HCT116 (cell line): ENCODE measurements at regions not wholly inside any gene's neighbourhood (a gene's known extent, or its start where the extent isn't known, plus 50 kb on each side); places are given as distances from the start of the nearest gene placed in this dataset.

ENCODE experiments used
- ATAC-seq: fragments of 200-7000 bp; cut with Tn5 transposase; 2 replicates; pipeline ENCODE4 v1.9.1; 2020; ENCODE audit warnings: mild to moderate bottlenecking, moderate library complexity
- BruUV-seq: library from RNA; stranded (reverse); fragments of 400-500 nt; replicated peaks from 2 replicates; lab custom pipeline; 2021; lab: Mats Ljungman, UMichigan
- CTCF ChIA-PET: fragments of 300-600 bp; sonication (Branson Sonifier 250); formaldehyde crosslinking; loops from one replicate; lab custom pipeline; 2021; ENCODE audit warnings: antibody characterized with exemption; lab: Charles Lee
- POLR2A ChIA-PET: fragments of 300-600, 350-600 bp; sonication (Branson Sonifier 250); formaldehyde crosslinking; loops from one replicate; lab custom pipeline; 2021; ENCODE audit warnings: antibody characterized with exemption; lab: Charles Lee
- RAD21 ChIA-PET, 2 experiments: fragments of 300-600 bp; sonication (Branson Sonifier 250); formaldehyde crosslinking; loops; one replicate each; lab custom pipeline; 2023; ENCODE audit warnings: low total read pairs in 2 of 2; ENCODE audit not compliant: uncharacterized antibody in 2 of 2, unreplicated experiment in 2 of 2, low non-redundant PET in 1 of 2; lab: Charles Lee
- DNase-seq: peaks from one replicate; pipeline ENCODE4 v3.0.0-alpha.2; 2010; ENCODE audit warnings: low read depth, low spot score
- H2AFZ ChIP-seq: fragments of 200-600 bp; shearing (Covaris generic), sonication (generic); 2 replicates; pipeline ENCODE4 v1.6.1; 2017; ENCODE audit warnings: low read depth, mixed run types, mixed read lengths, antibody characterized with exemption, low read length; ENCODE audit not compliant: poor library complexity, severe bottlenecking
- H3K27ac ChIP-seq: 2 replicates; pipeline ENCODE4 v1.5.1; 2012; ENCODE audit warnings: low read depth, low read length
- H3K27me3 ChIP-seq: fragments of 200-600 bp; sonication (generic); 2 replicates; pipeline ENCODE4 v1.6.1; 2016; ENCODE audit warnings: mixed run types, low read length, mixed read lengths; ENCODE audit not compliant: insufficient read depth
- H3K36me3 ChIP-seq, 2 experiments: fragments of 200-500 bp in 1 of 2; fragments of 200-600 bp in 1 of 2; sonication (Bioruptor generic) in 1 of 2; sonication (generic) in 1 of 2; 2 replicates each; pipeline versions ENCODE4 v1.5.1 to v1.6.1; 2014 to 2016; ENCODE audit warnings: low read length in 2 of 2, inconsistent platforms in 1 of 2, mixed read lengths in 1 of 2, mixed run types in 1 of 2; ENCODE audit not compliant: insufficient read depth in 2 of 2, control insufficient read depth in 1 of 2
- H3K4me1 ChIP-seq, 2 experiments: fragments of 200-600 bp in 1 of 2; sonication (generic) in 1 of 2; 2 replicates each; pipeline versions ENCODE4 v1.5.1 to v1.6.1; 2012 to 2017; ENCODE audit warnings: low read length in 2 of 2, inconsistent platforms in 1 of 2, mild to moderate bottlenecking in 1 of 2, mixed read lengths in 1 of 2, mixed run types in 1 of 2, moderate library complexity in 1 of 2; ENCODE audit not compliant: insufficient read depth in 2 of 2, control insufficient read depth in 1 of 2
- H3K4me2 ChIP-seq: fragments of 200-600 bp; sonication (generic); 2 replicates; pipeline ENCODE4 v1.6.1; 2017; ENCODE audit warnings: mixed run types, low read length, mixed read lengths
- H3K4me3 ChIP-seq, 2 experiments: fragments of 200-600 bp in 1 of 2; sonication (generic) in 1 of 2; replicated peaks in 1 of 2; 2 replicates each; pipeline ENCODE4 v1.5.1; 2011 to 2016; ENCODE audit warnings: low read length in 2 of 2, control low read depth in 1 of 2, low read depth in 1 of 2, mild to moderate bottlenecking in 1 of 2, mixed read lengths in 1 of 2, mixed run types in 1 of 2
- H3K79me2 ChIP-seq: fragments of 200-600 bp; sonication (generic); 2 replicates; pipeline ENCODE4 v1.6.1; 2017; ENCODE audit warnings: mild to moderate bottlenecking, mixed run types, low read length, moderate library complexity, mixed read lengths; ENCODE audit not compliant: insufficient read depth
- H3K9ac ChIP-seq: fragments of 200-600 bp; sonication (generic); 2 replicates; pipeline ENCODE4 v1.6.1; 2016; ENCODE audit warnings: low read length, mixed read lengths
- H3K9me2 ChIP-seq: fragments of 200-600 bp; sonication (generic), shearing (Covaris generic); 2 replicates; pipeline ENCODE4 v1.6.1; 2017; ENCODE audit warnings: mixed run types, mild to moderate bottlenecking, moderate library complexity; ENCODE audit not compliant: insufficient read depth
- H3K9me3 ChIP-seq, 2 experiments: fragments of 200-500 bp in 1 of 2; fragments of 200-600 bp in 1 of 2; sonication (Bioruptor generic) in 1 of 2; sonication (generic) in 1 of 2; 2 replicates each; pipeline ENCODE4 v1.6.1; 2014 to 2017; ENCODE audit warnings: low read length in 2 of 2, mixed read lengths in 2 of 2, inconsistent platforms in 1 of 2, low read depth in 1 of 2, mild to moderate bottlenecking in 1 of 2, mixed run types in 1 of 2, moderate library complexity in 1 of 2; ENCODE audit not compliant: control insufficient read depth in 1 of 2, insufficient read depth in 1 of 2
- H4K20me1 ChIP-seq: fragments of 200-600 bp; sonication (generic), shearing (Covaris generic); 2 replicates; pipeline ENCODE4 v1.6.1; 2017; ENCODE audit warnings: mixed run types, mild to moderate bottlenecking, moderate library complexity; ENCODE audit not compliant: insufficient read depth
- CBX3 ChIP-seq: IDR thresholded peaks from 2 replicates; pipeline ENCODE4 v1.6.1; 2012; ENCODE audit warnings: low read depth
- CEBPB ChIP-seq: IDR thresholded peaks from 2 replicates; pipeline ENCODE4 v1.6.1; 2012; ENCODE audit warnings: low read depth
- ELF1 ChIP-seq: IDR thresholded peaks from 2 replicates; pipeline ENCODE4 v1.6.1; 2012; ENCODE audit warnings: low read depth, borderline replicate concordance
- POLR2AphosphoS5 ChIP-seq: IDR thresholded peaks from 2 replicates; pipeline ENCODE4 v1.6.1; 2011; ENCODE audit warnings: mild to moderate bottlenecking, low read depth, low read length, moderate library complexity
- SIN3A ChIP-seq: IDR thresholded peaks from 2 replicates; pipeline ENCODE4 v1.6.1; 2012; ENCODE audit warnings: low read depth
- YY1 ChIP-seq: IDR thresholded peaks from 2 replicates; pipeline ENCODE4 v1.6.1; 2011; ENCODE audit warnings: low read length, low read depth, moderate library complexity, mild to moderate bottlenecking; ENCODE audit not compliant: insufficient replicate concordance; ENCODE audit errors: extremely low read depth
- ZNF274 ChIP-seq: fragments of 200-500 bp; sonication (Bioruptor generic); IDR thresholded peaks from 2 replicates; pipeline ENCODE4 v1.6.1; 2014; ENCODE audit warnings: mild to moderate bottlenecking, low read depth, low read length, inconsistent platforms
- intact Hi-C: fragments of 100-400 bp; cut with micrococcal nuclease; formaldehyde crosslinking; loops from 2 replicates; pipeline ENCODE4 v1.10.0; 2022
- TF ChIP-seq, protein P1 (sequence below): IDR thresholded peaks from 2 replicates; pipeline ENCODE4 v1.6.1; 2012; ENCODE audit warnings: low read depth

DNA sequence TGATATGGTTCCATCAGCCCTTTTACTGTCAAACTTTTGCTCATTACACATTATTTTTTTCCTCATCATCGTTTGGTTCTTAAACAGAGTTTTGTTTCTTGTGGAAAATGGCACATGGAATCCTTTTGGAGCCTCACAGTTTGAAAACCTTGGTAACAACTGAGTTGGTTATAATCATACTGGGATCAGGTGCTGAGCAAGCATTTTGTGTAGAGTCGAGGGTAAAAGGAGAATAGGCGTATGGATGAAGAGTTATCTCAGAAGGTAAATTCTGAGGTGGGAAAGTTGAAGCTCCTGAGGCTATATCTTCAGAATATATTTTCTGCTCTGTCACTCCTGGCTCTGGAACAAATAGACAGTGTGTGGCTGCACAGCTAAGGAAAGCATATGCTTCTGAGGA is 274.0 kb upstream of the DSEL start:
- no peaks in the 10 kb centered on the region for H3K4me1 ChIP-seq
- no peak overlapping the region for H3K9ac ChIP-seq
- no peak overlapping the region for H2AFZ ChIP-seq
- H3K27ac ChIP-seq = no peak overlapping the region
- H4K20me1 ChIP-seq = no peaks in the 10 kb centered on the region
- H3K9me3 ChIP-seq = peaks cover 5 to 8% of the 10 kb centered on the region in 2 experiments; a peak in 2 of 4 replicates
- H3K9me2 ChIP-seq = no peaks in the 10 kb centered on the region
- intact Hi-C loops = no loop called here
- ChIA-PET POLR2A (no interaction called here), CTCF (no interaction called here), RAD21 (no interaction called here)
- H3K36me3 ChIP-seq = no peaks in the 10 kb centered on the region
- no peaks in the 10 kb centered on the region for H3K79me2 ChIP-seq
- DNase-seq = no peak
- H3K4me2 ChIP-seq = no peak overlapping the region
- no peaks in the 10 kb centered on the region for H3K27me3 ChIP-seq
- BruUV-seq = no TSS peak
- no peak overlapping the region for H3K4me3 ChIP-seq
- TF ChIP-seq ZNF274 (no peak), YY1 (no peak), CBX3 (no peak), ELF1 (no peak), CEBPB (no peak), POLR2AphosphoS5 (no peak), SIN3A (no peak)
- TF ChIP-seq, protein P1, sequence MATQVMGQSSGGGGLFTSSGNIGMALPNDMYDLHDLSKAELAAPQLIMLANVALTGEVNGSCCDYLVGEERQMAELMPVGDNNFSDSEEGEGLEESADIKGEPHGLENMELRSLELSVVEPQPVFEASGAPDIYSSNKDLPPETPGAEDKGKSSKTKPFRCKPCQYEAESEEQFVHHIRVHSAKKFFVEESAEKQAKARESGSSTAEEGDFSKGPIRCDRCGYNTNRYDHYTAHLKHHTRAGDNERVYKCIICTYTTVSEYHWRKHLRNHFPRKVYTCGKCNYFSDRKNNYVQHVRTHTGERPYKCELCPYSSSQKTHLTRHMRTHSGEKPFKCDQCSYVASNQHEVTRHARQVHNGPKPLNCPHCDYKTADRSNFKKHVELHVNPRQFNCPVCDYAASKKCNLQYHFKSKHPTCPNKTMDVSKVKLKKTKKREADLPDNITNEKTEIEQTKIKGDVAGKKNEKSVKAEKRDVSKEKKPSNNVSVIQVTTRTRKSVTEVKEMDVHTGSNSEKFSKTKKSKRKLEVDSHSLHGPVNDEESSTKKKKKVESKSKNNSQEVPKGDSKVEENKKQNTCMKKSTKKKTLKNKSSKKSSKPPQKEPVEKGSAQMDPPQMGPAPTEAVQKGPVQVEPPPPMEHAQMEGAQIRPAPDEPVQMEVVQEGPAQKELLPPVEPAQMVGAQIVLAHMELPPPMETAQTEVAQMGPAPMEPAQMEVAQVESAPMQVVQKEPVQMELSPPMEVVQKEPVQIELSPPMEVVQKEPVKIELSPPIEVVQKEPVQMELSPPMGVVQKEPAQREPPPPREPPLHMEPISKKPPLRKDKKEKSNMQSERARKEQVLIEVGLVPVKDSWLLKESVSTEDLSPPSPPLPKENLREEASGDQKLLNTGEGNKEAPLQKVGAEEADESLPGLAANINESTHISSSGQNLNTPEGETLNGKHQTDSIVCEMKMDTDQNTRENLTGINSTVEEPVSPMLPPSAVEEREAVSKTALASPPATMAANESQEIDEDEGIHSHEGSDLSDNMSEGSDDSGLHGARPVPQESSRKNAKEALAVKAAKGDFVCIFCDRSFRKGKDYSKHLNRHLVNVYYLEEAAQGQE = no peak
- ATAC-seq = no peak
